ENCODE measurements at regions not wholly inside any gene's neighbourhood (a gene's known extent, or its start where the extent isn't known, plus 50 kb on each side); places are given as distances from the start of the nearest gene placed in this dataset.
"Not testable (repeated sequence)": the region's sequence is repeated elsewhere in the genome, so short reads cannot be mapped to it uniquely, and the experiment has no call there.

DNA sequence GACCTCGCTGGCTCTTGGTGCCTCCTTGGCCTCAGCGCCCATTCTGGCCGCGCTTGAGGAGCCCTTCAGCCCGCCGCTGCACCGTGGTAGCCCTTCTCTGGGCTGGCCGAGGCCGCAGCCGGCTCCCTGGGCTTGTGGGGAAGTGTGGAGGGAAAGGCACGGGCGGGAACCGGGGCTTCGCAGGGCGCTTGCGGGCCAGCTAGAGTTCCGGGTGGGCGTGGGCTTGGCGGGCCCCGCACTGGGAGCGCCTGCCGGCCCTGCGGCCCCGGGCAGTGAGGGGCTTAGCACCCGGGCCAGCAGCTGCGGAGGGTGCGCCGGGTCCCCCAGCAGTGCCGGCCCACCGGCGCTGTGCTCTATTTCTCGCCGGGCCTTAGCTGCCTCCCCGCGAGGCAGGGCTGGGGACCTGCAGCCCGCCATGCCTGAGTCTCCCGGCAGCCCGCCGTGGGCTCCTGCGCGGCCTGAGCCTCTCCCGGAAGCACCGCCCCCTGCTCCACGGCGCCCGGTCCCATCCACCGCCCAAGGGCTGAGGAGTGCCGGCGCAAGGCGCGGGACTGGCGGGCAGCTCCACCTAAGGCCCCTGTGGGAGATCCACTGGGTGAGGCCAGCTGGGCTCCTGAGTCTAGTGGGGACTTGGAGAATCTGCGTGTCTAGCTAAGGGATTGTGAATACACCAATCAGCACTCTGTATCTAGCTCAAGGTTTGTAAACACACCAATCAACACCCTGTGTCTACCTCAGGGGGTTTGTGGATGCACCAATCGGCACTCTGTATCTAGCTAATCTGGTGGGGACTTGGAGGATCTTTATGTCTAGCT is 141.1 kb downstream of the SLCO4C1 start:
- H3K4me3 ChIP-seq (ENCODE audit: low read depth, low read length); DNase-seq (ENCODE audit: low read depth): not testable (repeated sequence)

DNA sequence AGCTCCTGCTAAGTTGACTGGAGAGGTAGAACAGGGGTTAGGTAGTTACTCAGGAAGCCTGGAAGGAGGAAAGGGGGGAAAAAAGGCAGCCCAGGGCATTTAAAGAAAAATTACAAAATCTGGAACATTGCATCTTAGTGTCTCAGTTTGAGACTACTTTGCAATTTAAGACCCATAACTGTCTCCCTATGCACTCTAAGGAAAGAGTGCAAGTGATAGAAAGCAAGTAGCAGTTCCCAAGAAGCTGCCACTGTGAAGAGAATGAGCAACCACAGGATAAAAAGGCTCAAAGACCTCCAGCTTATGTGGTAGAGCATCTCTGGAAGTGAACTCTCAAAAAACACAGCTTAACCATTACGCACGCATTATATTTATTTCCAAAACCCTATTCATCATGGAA is 141.8 kb downstream of the SLCO4C1 start:
- no peak for DNase-seq (ENCODE audit: low read depth)
- no peak overlapping the region for H3K4me3 ChIP-seq (ENCODE audit: low read depth, low read length)
- TF ChIP-seq, protein P1, sequence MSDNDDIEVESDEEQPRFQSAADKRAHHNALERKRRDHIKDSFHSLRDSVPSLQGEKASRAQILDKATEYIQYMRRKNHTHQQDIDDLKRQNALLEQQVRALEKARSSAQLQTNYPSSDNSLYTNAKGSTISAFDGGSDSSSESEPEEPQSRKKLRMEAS (IDR thresholded peaks at IDR 0.05; ENCODE audit: low read depth, low read length), result no peak
- no peak for TF ChIP-seq POLR2A (IDR thresholded peaks at IDR 0.05; ENCODE audit: extremely low read depth, insufficient read length)
- TF ChIP-seq, protein P2, sequence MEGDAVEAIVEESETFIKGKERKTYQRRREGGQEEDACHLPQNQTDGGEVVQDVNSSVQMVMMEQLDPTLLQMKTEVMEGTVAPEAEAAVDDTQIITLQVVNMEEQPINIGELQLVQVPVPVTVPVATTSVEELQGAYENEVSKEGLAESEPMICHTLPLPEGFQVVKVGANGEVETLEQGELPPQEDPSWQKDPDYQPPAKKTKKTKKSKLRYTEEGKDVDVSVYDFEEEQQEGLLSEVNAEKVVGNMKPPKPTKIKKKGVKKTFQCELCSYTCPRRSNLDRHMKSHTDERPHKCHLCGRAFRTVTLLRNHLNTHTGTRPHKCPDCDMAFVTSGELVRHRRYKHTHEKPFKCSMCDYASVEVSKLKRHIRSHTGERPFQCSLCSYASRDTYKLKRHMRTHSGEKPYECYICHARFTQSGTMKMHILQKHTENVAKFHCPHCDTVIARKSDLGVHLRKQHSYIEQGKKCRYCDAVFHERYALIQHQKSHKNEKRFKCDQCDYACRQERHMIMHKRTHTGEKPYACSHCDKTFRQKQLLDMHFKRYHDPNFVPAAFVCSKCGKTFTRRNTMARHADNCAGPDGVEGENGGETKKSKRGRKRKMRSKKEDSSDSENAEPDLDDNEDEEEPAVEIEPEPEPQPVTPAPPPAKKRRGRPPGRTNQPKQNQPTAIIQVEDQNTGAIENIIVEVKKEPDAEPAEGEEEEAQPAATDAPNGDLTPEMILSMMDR (IDR thresholded peaks at IDR 0.05; ENCODE audit: low read depth, low read length), result no peak

DNA sequence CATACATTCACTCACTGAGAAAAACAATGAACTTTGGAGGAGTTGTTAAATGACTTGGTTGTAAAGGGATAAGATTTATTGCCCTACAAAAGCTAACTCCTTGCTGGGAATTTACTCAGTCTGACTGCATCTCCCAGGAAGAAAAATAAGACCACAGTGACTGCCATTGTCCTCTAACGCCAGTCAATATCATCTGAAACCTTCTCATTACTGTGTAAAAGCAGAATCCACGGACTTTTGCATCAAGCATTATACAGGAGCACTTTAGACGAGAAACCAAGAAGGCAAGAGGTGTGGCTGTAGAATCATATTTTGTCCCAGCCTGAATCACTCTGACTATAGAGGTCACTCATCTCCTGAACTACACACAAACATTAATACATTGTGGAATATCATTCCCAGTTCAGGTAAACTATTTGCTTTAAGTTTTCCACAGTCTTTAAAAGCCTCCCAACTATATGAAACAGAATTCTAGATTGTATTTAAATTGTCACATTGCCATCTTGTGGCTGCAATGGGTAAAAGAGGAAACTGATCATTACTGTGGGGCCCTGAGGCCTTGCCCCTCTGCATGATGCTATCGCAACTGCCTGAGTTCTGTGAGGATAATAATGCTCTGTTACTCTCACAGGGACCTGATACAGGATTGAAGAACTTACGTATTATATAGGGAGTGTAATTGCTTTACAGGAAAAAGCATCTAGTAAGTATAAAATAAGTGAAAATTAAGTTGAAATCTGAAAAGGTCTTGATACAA is 142.9 kb downstream of the SLCO4C1 start:
- no peak overlapping the region for H3K4me3 ChIP-seq (ENCODE audit: low read depth, low read length)
- TF ChIP-seq, protein P2 (IDR thresholded peaks at IDR 0.05; ENCODE audit: low read depth, low read length), result peak; percentile 28
- TF ChIP-seq POLR2A (IDR thresholded peaks at IDR 0.05; ENCODE audit: extremely low read depth, insufficient read length), result no peak
- no peak for TF ChIP-seq MYC (IDR thresholded peaks at IDR 0.05; ENCODE audit: low read depth, low read length)
- TF ChIP-seq, protein P1 (IDR thresholded peaks at IDR 0.05; ENCODE audit: low read depth, low read length), result no peak
- peak; percentile 43 for DNase-seq (ENCODE audit: low read depth)

DNA sequence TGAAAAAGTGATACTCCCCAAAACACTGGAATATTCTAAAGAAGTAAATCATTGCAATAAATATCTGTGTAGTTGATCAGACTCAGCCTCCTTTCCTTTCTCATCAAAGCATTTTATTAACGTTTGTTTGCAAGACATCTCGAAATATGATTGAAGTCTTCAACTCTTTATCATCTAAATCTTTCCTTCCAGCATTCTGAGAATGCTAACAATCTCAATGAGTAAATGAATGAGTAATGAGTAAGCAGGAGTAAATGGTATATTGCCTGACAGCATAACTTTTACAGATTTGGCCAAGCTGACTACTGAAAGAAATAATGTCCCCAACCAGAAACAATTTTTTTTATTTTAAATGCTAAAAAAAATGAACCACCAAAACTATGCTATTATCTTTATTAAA is 157.1 kb downstream of the SLCO4C1 start:
- no peak for DNase-seq (ENCODE audit: low read depth)
- H3K4me3 ChIP-seq (ENCODE audit: low read depth, low read length), result no peak overlapping the region
- TF ChIP-seq, protein P1 (IDR thresholded peaks at IDR 0.05; ENCODE audit: low read depth, low read length), result no peak
- TF ChIP-seq, protein P2 (IDR thresholded peaks at IDR 0.05; ENCODE audit: low read depth, low read length), result no peak
- no peak for TF ChIP-seq POLR2A (IDR thresholded peaks at IDR 0.05; ENCODE audit: extremely low read depth, insufficient read length)
- TF ChIP-seq MYC (IDR thresholded peaks at IDR 0.05; ENCODE audit: low read depth, low read length), result no peak

DNA sequence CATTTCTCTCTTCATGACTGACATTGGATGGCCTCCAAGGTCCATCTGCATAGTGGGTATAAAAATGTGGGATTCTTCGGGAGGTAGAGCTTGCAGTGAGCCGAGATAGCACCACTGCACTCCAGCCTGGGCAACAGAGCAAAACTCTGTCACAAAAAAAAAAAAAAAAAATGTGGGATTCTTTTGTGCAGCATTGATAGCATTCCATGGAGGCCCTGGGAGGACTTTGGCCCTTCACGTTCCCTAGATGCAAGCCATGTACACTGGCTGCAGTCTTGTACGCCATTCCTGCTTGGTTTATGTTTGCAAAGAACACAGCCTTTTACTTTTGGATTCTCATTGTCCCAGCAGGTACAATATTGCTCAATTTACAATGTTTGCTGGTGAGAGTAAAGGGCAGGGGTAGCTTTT is 157.8 kb downstream of the SLCO4C1 start:
- no peak for TF ChIP-seq MYC (IDR thresholded peaks at IDR 0.05; ENCODE audit: low read depth, low read length)
- TF ChIP-seq, protein P1 (IDR thresholded peaks at IDR 0.05; ENCODE audit: low read depth, low read length), result no peak
- TF ChIP-seq, protein P2 (IDR thresholded peaks at IDR 0.05; ENCODE audit: low read depth, low read length), result no peak
- no peak for TF ChIP-seq POLR2A (IDR thresholded peaks at IDR 0.05; ENCODE audit: extremely low read depth, insufficient read length)
- H3K4me3 ChIP-seq (ENCODE audit: low read depth, low read length), result no peak overlapping the region
- DNase-seq (ENCODE audit: low read depth), result no peak

DNA sequence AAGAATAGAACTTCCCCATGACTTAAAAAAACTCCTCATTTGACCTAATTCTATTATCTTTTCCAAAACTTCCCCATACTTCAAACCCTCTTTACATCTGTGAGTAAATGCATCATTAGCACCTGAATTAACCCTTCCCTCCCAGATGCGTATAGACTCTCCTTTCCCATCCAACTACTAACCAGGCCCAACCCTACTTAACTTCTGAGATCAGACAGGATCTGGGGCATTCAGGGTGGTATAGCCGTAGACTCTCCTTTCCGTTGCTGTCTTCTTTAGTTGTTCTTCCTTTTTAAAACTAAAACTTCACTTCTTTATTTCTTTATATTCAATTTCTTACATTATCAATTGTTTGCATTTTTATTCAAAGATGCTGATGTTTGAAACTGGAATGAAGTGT is 165.2 kb downstream of the SLCO4C1 start:
- no peak for DNase-seq (ENCODE audit: low read depth)
- no peak for TF ChIP-seq POLR2A (IDR thresholded peaks at IDR 0.05; ENCODE audit: extremely low read depth, insufficient read length)
- TF ChIP-seq MYC (IDR thresholded peaks at IDR 0.05; ENCODE audit: low read depth, low read length), result no peak
- TF ChIP-seq, protein P2 (IDR thresholded peaks at IDR 0.05; ENCODE audit: low read depth, low read length), result no peak
- TF ChIP-seq, protein P1 (IDR thresholded peaks at IDR 0.05; ENCODE audit: low read depth, low read length), result no peak
- no peak overlapping the region for H3K4me3 ChIP-seq (ENCODE audit: low read depth, low read length)
